ENCODE measurements at regions not wholly inside any gene's neighbourhood (a gene's known extent, or its start where the extent isn't known, plus 50 kb on each side); places are given as distances from the start of the nearest gene placed in this dataset.
A peak's percentile ranks its signal among the peaks of the same experiment; 100 is the strongest.

GRCh38 chr1:238549137-238549536, 658.4 kb upstream of the ZP4 start:
- Mint-ChIP-seq H3K27ac (no peak overlapping the region), H3K9me3 (peaks cover 2 to 32% (median 8%) of the 10 kb centered on the region in 5 donors), H3K36me3 (no peaks in the 10 kb centered on the region), H3K27me3 (no peaks in the 10 kb centered on the region), H3K4me1 (no peaks in the 10 kb centered on the region), H3K4me3 (no peak overlapping the region)
- Histone ChIP-seq H3K4me1 (ENCODE audit: insufficient read depth, low read length) (no peaks in the 10 kb centered on the region), H3K4me3 (ENCODE audit: low read length) (no peak overlapping the region), H3K27ac (ENCODE audit: low read depth, low read length) (no peak overlapping the region), H3K9me3 (ENCODE audit: low read length) (no peaks in the 10 kb centered on the region), H3K36me3 (ENCODE audit: insufficient read depth, low read length) (no peaks in the 10 kb centered on the region), H3K27me3 (ENCODE audit: insufficient read depth, low read length, poor library complexity, severe bottlenecking) (no peaks in the 10 kb centered on the region)
- CTCF ChIA-PET = no interaction called here
- DNase-seq = no peak
- POLR2A ChIA-PET = no interaction called here

GRCh38 chr1:238546118-238546517, 655.4 kb upstream of the ZP4 start:
- H3K4me3 Mint-ChIP-seq = no peak overlapping the region

GRCh38 chr1:238537641-238538040, 646.9 kb upstream of the ZP4 start:
- Mint-ChIP-seq H3K9me3 (peaks cover 0 to 29% (median 6%) of the 10 kb centered on the region in 5 donors), H3K27ac (no peak overlapping the region), H3K36me3 (no peaks in the 10 kb centered on the region), H3K27me3 (no peaks in the 10 kb centered on the region), H3K4me3 (no peak overlapping the region), H3K4me1 (no peaks in the 10 kb centered on the region)
- Histone ChIP-seq H3K27me3 (ENCODE audit: insufficient read depth, low read length, poor library complexity, severe bottlenecking) (no peaks in the 10 kb centered on the region), H3K4me1 (ENCODE audit: insufficient read depth, low read length) (no peaks in the 10 kb centered on the region), H3K9me3 (ENCODE audit: low read length) (no peaks in the 10 kb centered on the region), H3K27ac (ENCODE audit: low read depth, low read length) (no peak overlapping the region), H3K4me3 (ENCODE audit: low read length) (no peak overlapping the region), H3K36me3 (ENCODE audit: insufficient read depth, low read length) (no peaks in the 10 kb centered on the region)
- CTCF ChIA-PET = no interaction called here
- DNase-seq = no peak
- POLR2A ChIA-PET = no interaction called here

More at GRCh38 chr1:238546118-238546517, 655.4 kb upstream of the ZP4 start:
- Mint-ChIP-seq H3K9me3 (peaks cover 4 to 22% (median 11%) of the 10 kb centered on the region in 5 donors), H3K36me3 (no peaks in the 10 kb centered on the region), H3K27me3 (no peaks in the 10 kb centered on the region), H3K27ac (no peak overlapping the region), H3K4me1 (no peaks in the 10 kb centered on the region)
- H3K27ac ChIP-seq (ENCODE audit: low read depth, low read length) = no peak overlapping the region
- CTCF ChIA-PET = no interaction called here
- H3K4me3 ChIP-seq (ENCODE audit: low read length) = no peak overlapping the region
- no peaks in the 10 kb centered on the region for H3K27me3 ChIP-seq (ENCODE audit: insufficient read depth, low read length, poor library complexity, severe bottlenecking)
- no peaks in the 10 kb centered on the region for H3K4me1 ChIP-seq (ENCODE audit: insufficient read depth, low read length)
- no peaks in the 10 kb centered on the region for H3K36me3 ChIP-seq (ENCODE audit: insufficient read depth, low read length)
- no peak for DNase-seq
- POLR2A ChIA-PET = no interaction called here
- H3K9me3 ChIP-seq (ENCODE audit: low read length) = no peaks in the 10 kb centered on the region

GRCh38 chr1:238530209-238530851, 639.6 kb upstream of the ZP4 start:
- ChIA-PET CTCF (no interaction called here), POLR2A (no interaction called here)
- Mint-ChIP-seq H3K4me3 (no peak overlapping the region), H3K27me3 (no peaks in the 10 kb centered on the region), H3K9me3 (peaks cover 0 to 23% (median 5%) of the 10 kb centered on the region in 5 donors), H3K36me3 (no peaks in the 10 kb centered on the region), H3K4me1 (no peaks in the 10 kb centered on the region), H3K27ac (no peak overlapping the region)
- no peaks in the 10 kb centered on the region for H3K4me1 ChIP-seq (ENCODE audit: insufficient read depth, low read length)
- DNase-seq = peak in 1 of 5 donors; percentile 39
- no peaks in the 10 kb centered on the region for H3K27me3 ChIP-seq (ENCODE audit: insufficient read depth, low read length, poor library complexity, severe bottlenecking)
- H3K36me3 ChIP-seq (ENCODE audit: insufficient read depth, low read length) = no peaks in the 10 kb centered on the region
- no peak overlapping the region for H3K4me3 ChIP-seq (ENCODE audit: low read length)
- no peaks in the 10 kb centered on the region for H3K9me3 ChIP-seq (ENCODE audit: low read length)
- H3K27ac ChIP-seq (ENCODE audit: low read depth, low read length) = no peak overlapping the region

- Histone ChIP-seq H3K9me3 (ENCODE audit: low read length) (no peaks in the 10 kb centered on the region), H3K4me3 (ENCODE audit: low read length) (no peak overlapping the region), H3K27ac (ENCODE audit: low read depth, low read length) (no peak overlapping the region), H3K27me3 (ENCODE audit: insufficient read depth, low read length, poor library complexity, severe bottlenecking) (no peaks in the 10 kb centered on the region), H3K4me1 (ENCODE audit: insufficient read depth, low read length) (no peaks in the 10 kb centered on the region), H3K36me3 (ENCODE audit: insufficient read depth, low read length) (no peaks in the 10 kb centered on the region)
- peaks cover 14 to 38% (median 20%) of the 10 kb centered on the region in 5 donors for H3K9me3 Mint-ChIP-seq
- H3K36me3 Mint-ChIP-seq = no peaks in the 10 kb centered on the region
- no peak overlapping the region for H3K4me3 Mint-ChIP-seq
- no peaks in the 10 kb centered on the region for H3K27me3 Mint-ChIP-seq
- H3K27ac Mint-ChIP-seq = no peak overlapping the region
- no peak for DNase-seq
- POLR2A ChIA-PET = no interaction called here
- CTCF ChIA-PET = no interaction called here
- no peaks in the 10 kb centered on the region for H3K4me1 Mint-ChIP-seq
Observed at GRCh38 chr1:238517711-238518110, 627.0 kb upstream of the ZP4 start.

GRCh38 chr1:238501290-238501689, 610.6 kb upstream of the ZP4 start:
- CTCF ChIA-PET = no interaction called here
- no peak overlapping the region for H3K4me3 Mint-ChIP-seq

GRCh38 chr1:238499021-238499420, 608.3 kb upstream of the ZP4 start:
- H3K27me3 ChIP-seq (ENCODE audit: insufficient read depth, low read length, poor library complexity, severe bottlenecking) = no peaks in the 10 kb centered on the region
- peaks cover 4 to 33% (median 10%) of the 10 kb centered on the region in 5 donors for H3K9me3 Mint-ChIP-seq
- H3K27me3 Mint-ChIP-seq = no peaks in the 10 kb centered on the region
- no peaks in the 10 kb centered on the region for H3K4me1 ChIP-seq (ENCODE audit: insufficient read depth, low read length)
- CTCF ChIA-PET = no interaction called here
- no peaks in the 10 kb centered on the region for H3K4me1 Mint-ChIP-seq
- no peak overlapping the region for H3K4me3 ChIP-seq (ENCODE audit: low read length)
- H3K36me3 Mint-ChIP-seq = no peaks in the 10 kb centered on the region
- H3K36me3 ChIP-seq (ENCODE audit: insufficient read depth, low read length) = no peaks in the 10 kb centered on the region
- no peak overlapping the region for H3K27ac ChIP-seq (ENCODE audit: low read depth, low read length)
- peaks cover 4% of the 10 kb centered on the region for H3K9me3 ChIP-seq (ENCODE audit: low read length)
- no peak overlapping the region for H3K4me3 Mint-ChIP-seq
- DNase-seq = no peak
- POLR2A ChIA-PET = no interaction called here
- no peak overlapping the region for H3K27ac Mint-ChIP-seq

More at GRCh38 chr1:238501290-238501689, 610.6 kb upstream of the ZP4 start:
- no peaks in the 10 kb centered on the region for H3K4me1 Mint-ChIP-seq
- no peaks in the 10 kb centered on the region for H3K27me3 ChIP-seq (ENCODE audit: insufficient read depth, low read length, poor library complexity, severe bottlenecking)
- no peak for DNase-seq
- peaks cover 4% of the 10 kb centered on the region for H3K9me3 ChIP-seq (ENCODE audit: low read length)
- H3K27ac ChIP-seq (ENCODE audit: low read depth, low read length) = no peak overlapping the region
- no peaks in the 10 kb centered on the region for H3K36me3 Mint-ChIP-seq
- POLR2A ChIA-PET = no interaction called here
- peaks cover 4 to 28% (median 10%) of the 10 kb centered on the region in 5 donors for H3K9me3 Mint-ChIP-seq
- H3K36me3 ChIP-seq (ENCODE audit: insufficient read depth, low read length) = no peaks in the 10 kb centered on the region
- H3K4me1 ChIP-seq (ENCODE audit: insufficient read depth, low read length) = no peaks in the 10 kb centered on the region
- H3K4me3 ChIP-seq (ENCODE audit: low read length) = no peak overlapping the region
- no peaks in the 10 kb centered on the region for H3K27me3 Mint-ChIP-seq
- no peak overlapping the region for H3K27ac Mint-ChIP-seq

GRCh38 chr1:238492271-238492670, 601.5 kb upstream of the ZP4 start:
- no peaks in the 10 kb centered on the region for H3K4me1 ChIP-seq (ENCODE audit: insufficient read depth, low read length)

More at GRCh38 chr1:238492271-238492670, 601.5 kb upstream of the ZP4 start:
- Mint-ChIP-seq H3K27me3 (no peaks in the 10 kb centered on the region), H3K4me3 (no peak overlapping the region), H3K36me3 (no peaks in the 10 kb centered on the region), H3K9me3 (peaks cover 7 to 29% (median 8%) of the 10 kb centered on the region in 5 donors), H3K4me1 (no peaks in the 10 kb centered on the region), H3K27ac (no peak overlapping the region)
- CTCF ChIA-PET = no interaction called here
- DNase-seq = no peak
- no peaks in the 10 kb centered on the region for H3K27me3 ChIP-seq (ENCODE audit: insufficient read depth, low read length, poor library complexity, severe bottlenecking)
- H3K9me3 ChIP-seq (ENCODE audit: low read length) = no peaks in the 10 kb centered on the region
- POLR2A ChIA-PET = no interaction called here
- H3K27ac ChIP-seq (ENCODE audit: low read depth, low read length) = no peak overlapping the region
- H3K36me3 ChIP-seq (ENCODE audit: insufficient read depth, low read length) = no peaks in the 10 kb centered on the region
- H3K4me3 ChIP-seq (ENCODE audit: low read length) = no peak overlapping the region
